GM12878 (cell line): ENCODE measurements at regions not wholly inside any gene's neighbourhood (a gene's known extent, or its start where the extent isn't known, plus 50 kb on each side); places are given as distances from the start of the nearest gene placed in this dataset.

Experiments used
- ATAC-seq: fragments of 200-7000 bp; cut with Tn5 transposase; 3 replicates; pipeline ENCODE4 v1.9.1; 2020; ENCODE audit warnings: mild to moderate bottlenecking, moderate library complexity
- BruUV-seq: library from RNA; stranded (reverse); fragments of 400-500 nt; replicated peaks from 2 replicates; lab custom pipeline; 2021; lab: Mats Ljungman, UMichigan
- CTCF ChIA-PET: fragments of 300-600 bp; sonication (Branson Sonifier 250); formaldehyde crosslinking; extraction: SDS; loops from one replicate; lab custom pipeline; 2021; ENCODE audit warnings: inconsistent platforms; lab: Yijun Ruan, JAX
- POLR2A ChIA-PET: fragments of 350-600 bp; formaldehyde crosslinking; extraction: SDS; loops from one replicate; lab custom pipeline; 2021; ENCODE audit warnings: inconsistent platforms; lab: Charles Lee
- RAD21 ChIA-PET: fragments of 300-600 bp; sonication (Branson Sonifier 250); formaldehyde crosslinking; loops from one replicate; lab custom pipeline; 2023; ENCODE audit warnings: antibody characterized with exemption; ENCODE audit not compliant: unreplicated experiment; lab: Charles Lee
- SMC1A ChIA-PET: fragments of 300-600 bp; sonication (Branson Sonifier 250); formaldehyde crosslinking; loops from one replicate; lab custom pipeline; 2023; ENCODE audit not compliant: unreplicated experiment, uncharacterized antibody; lab: Charles Lee
- DNase-seq: peaks from one replicate; pipeline ENCODE4 v3.0.0-alpha.2; 2011; ENCODE audit warnings: low read depth, low spot score
- FAIRE-seq: peaks from 3 replicates; lab custom pipeline; 2011; peaks lifted over from hg19 to GRCh38; lab: Jason Lieb, UNC
- H2AFZ ChIP-seq: 2 replicates; pipeline ENCODE4 v1.6.0; 2011; ENCODE audit warnings: low read depth, low read length, control low read depth; ENCODE audit not compliant: control insufficient read depth
- H3K27ac ChIP-seq: 2 replicates; pipeline ENCODE4 v1.5.1; 2011; ENCODE audit warnings: control low read depth; ENCODE audit not compliant: control insufficient read depth, insufficient read depth
- H3K27me3 ChIP-seq, 2 experiments: replicated peaks in 1 of 2; 2 replicates each; pipeline versions ENCODE4 v1.6.0 to v1.6.1; 2011; ENCODE audit warnings: low read length in 1 of 2; ENCODE audit not compliant: control insufficient read depth in 2 of 2, insufficient read depth in 2 of 2
- H3K36me3 ChIP-seq, 2 experiments: 2 replicates each; pipeline ENCODE4 v1.5.1; 2011; ENCODE audit warnings: low read length in 1 of 2; ENCODE audit not compliant: control insufficient read depth in 2 of 2, insufficient read depth in 2 of 2
- H3K4me1 ChIP-seq: 2 replicates; pipeline ENCODE4 v1.6.1; 2011; ENCODE audit warnings: mild to moderate bottlenecking, low read length, moderate library complexity, mixed read lengths; ENCODE audit not compliant: control insufficient read depth, insufficient read depth
- H3K4me2 ChIP-seq: 2 replicates; pipeline ENCODE4 v1.6.0; 2011; ENCODE audit warnings: control low read depth; ENCODE audit not compliant: control insufficient read depth, insufficient read depth
- H3K4me3 ChIP-seq: fragments of 200-600 bp; sonication (generic); 2 replicates; pipeline ENCODE4 v1.5.1; 2016
- H3K79me2 ChIP-seq: 2 replicates; pipeline ENCODE4 v1.6.0; 2011; ENCODE audit warnings: low read length; ENCODE audit not compliant: control insufficient read depth, insufficient read depth
- H3K9ac ChIP-seq: 2 replicates; pipeline ENCODE4 v1.8.0; 2011; ENCODE audit warnings: low read length, control low read depth, mixed read lengths; ENCODE audit not compliant: control insufficient read depth, insufficient read depth
- H3K9me3 ChIP-seq: replicated peaks from 3 replicates; pipeline ENCODE4 v1.5.1; 2011; ENCODE audit warnings: mild to moderate bottlenecking, low read length; ENCODE audit not compliant: control insufficient read depth, insufficient read depth
- H4K20me1 ChIP-seq: 2 replicates; pipeline ENCODE4 v1.6.0; 2011; ENCODE audit not compliant: control insufficient read depth, insufficient read depth
- BHLHE40 ChIP-seq, 2 experiments: fragments of 450-650 bp in 1 of 2; IDR thresholded peaks; 2 replicates each; pipeline ENCODE4 v1.6.1; 2011 to 2017; ENCODE audit warnings: low read depth in 2 of 2, borderline replicate concordance in 1 of 2, improper control_type of control experiment in 1 of 2, low read length in 1 of 2, mild to moderate bottlenecking in 1 of 2
- MXI1 ChIP-seq: fragments of 150-350 bp; IDR thresholded peaks from 2 replicates; pipeline ENCODE4 v1.6.1; 2011; ENCODE audit warnings: low read depth, mild to moderate bottlenecking, inconsistent platforms, low read length, improper control_type of control experiment
- NFYA ChIP-seq: IDR thresholded peaks from 2 replicates; pipeline ENCODE4 v1.6.1; 2011; ENCODE audit warnings: low read depth, mild to moderate bottlenecking, low read length, improper control_type of control experiment, borderline replicate concordance
- NFYB ChIP-seq: IDR thresholded peaks from 2 replicates; pipeline ENCODE4 v1.6.1; 2011; ENCODE audit warnings: low read depth, mild to moderate bottlenecking, low read length, improper control_type of control experiment, moderate library complexity; ENCODE audit not compliant: insufficient read depth
- POLR2AphosphoS5 ChIP-seq: IDR thresholded peaks from 2 replicates; pipeline ENCODE4 v1.6.1; 2011; ENCODE audit warnings: mild to moderate bottlenecking, low read length, inconsistent platforms
- ZNF207 ChIP-seq: fragments of 450-650 bp; IDR thresholded peaks from 2 replicates; pipeline ENCODE4 v1.6.1; 2014; ENCODE audit warnings: antibody characterized with exemption, mild to moderate bottlenecking, borderline replicate concordance
- ZNF24 ChIP-seq: fragments of 450-650 bp; IDR thresholded peaks from 2 replicates; pipeline ENCODE4 v1.6.1; 2017; ENCODE audit warnings: antibody characterized with exemption, mild to moderate bottlenecking
- WGBS: methylation state at CpG from one replicate; pipeline ENCODE4 v1.1.6; 2016; ENCODE audit warnings: low lambda C conversion rate; ENCODE audit not compliant: insufficient replicate concordance, insufficient coverage; ENCODE audit errors: missing lambda C conversion rate; 5-methylcytosine and 5-hydroxymethylcytosine counted together
- in situ Hi-C: fragments of 300-500 bp; cut with MboI; formaldehyde crosslinking; loops from 9 replicates; pipeline ENCODE4 v1.14.3; 2018; ENCODE audit warnings: mixed read lengths
- intact Hi-C: fragments of 100-400 bp; cut with micrococcal nuclease; formaldehyde crosslinking; loops from one replicate; pipeline ENCODE4 v1.14.2; 2022; ENCODE audit not compliant: unreplicated experiment

- no peak for TF ChIP-seq POLR2AphosphoS5
- TF ChIP-seq ZNF24, result peak; percentile 69
Observed at GRCh38 chr2:64223055-64223454, 78.8 kb upstream of the PELI1 start (continued).

- H4K20me1 ChIP-seq, result no peaks in the 10 kb centered on the region
- no peaks in the 10 kb centered on the region for H3K27me3 ChIP-seq
- no peak overlapping the region for H2AFZ ChIP-seq
- no peak for DNase-seq
- in situ Hi-C loops, result no loop called here
- intact Hi-C loops, result no loop called here
- H3K9ac ChIP-seq, result no peak overlapping the region
- no peaks in the 10 kb centered on the region for H3K36me3 ChIP-seq
- H3K4me3 ChIP-seq, result no peak overlapping the region
- no peaks in the 10 kb centered on the region for H3K9me3 ChIP-seq
- FAIRE-seq, result no peak
- ChIA-PET POLR2A (interaction anchor here (4.1 kb wide), 1 partner anchor 10 kb away, joined by 29 read pairs; no protein-coding TSS in a partner anchor), CTCF (interaction anchor here (0.8 to 4.0 kb wide), 5 partner anchors 10 to 262 kb away, joined by 3 to 24 read pairs (median 3); no protein-coding TSS in a partner anchor), RAD21 (interaction anchor here (0.6 to 3.9 kb wide), 8 partner anchors 8 to 96 kb away, joined by 3 to 39 read pairs (median 3); no protein-coding TSS in a partner anchor), SMC1A (interaction anchor here (0.8 to 11.9 kb wide), 8 partner anchors 8 to 128 kb away, joined by 3 to 149 read pairs (median 4); no protein-coding TSS in a partner anchor)
- H3K79me2 ChIP-seq, result no peaks in the 10 kb centered on the region
- no peak for ATAC-seq
- peaks cover 14% of the 10 kb centered on the region for H3K4me1 ChIP-seq
- H3K4me2 ChIP-seq, result no peak overlapping the region
- 19% methylated on average over 1 of the region's 1 CpG for WGBS
- H3K27ac ChIP-seq, result no peak overlapping the region
- TF ChIP-seq NFYB (no peak), BHLHE40 (IDR thresholded peaks at IDR 0.05; ENCODE audit: borderline replicate concordance in 1 of 2, low read depth in 2 of 2, low read length in 1 of 2) (no peak), NFYA (no peak), ZNF207 (no peak), MXI1 (no peak)
- no TSS peak for BruUV-seq
Observed at GRCh38 chr2:64225491-64225890, 81.3 kb upstream of the PELI1 start.
